Endothelial cell (in vitro differentiated cells): ENCODE measurements at regions not wholly inside any gene's neighbourhood (a gene's known extent, or its start where the extent isn't known, plus 50 kb on each side); places are given as distances from the start of the nearest gene placed in this dataset.

Experiments
- DNase-seq: peaks from one replicate; pipeline ENCODE4 v3.0.0; 2021; ENCODE audit warnings: low spot score
- H3K27ac Mint-ChIP-seq: one replicate; pipeline ENCODE4 v1.8.0; 2021; ENCODE audit warnings: mixed read lengths, inconsistent platforms; ENCODE audit not compliant: unreplicated experiment
- H3K27me3 Mint-ChIP-seq: one replicate; pipeline ENCODE4 v1.8.0; 2021; ENCODE audit warnings: mild to moderate bottlenecking, moderate library complexity, mixed read lengths, inconsistent platforms; ENCODE audit not compliant: unreplicated experiment
- H3K36me3 Mint-ChIP-seq: one replicate; pipeline ENCODE4 v1.8.0; 2021; ENCODE audit warnings: mild to moderate bottlenecking, low read depth, mixed read lengths, inconsistent platforms; ENCODE audit not compliant: unreplicated experiment
- H3K4me1 Mint-ChIP-seq: one replicate; pipeline ENCODE4 v1.8.0; 2021; ENCODE audit warnings: mild to moderate bottlenecking, mixed read lengths, inconsistent platforms; ENCODE audit not compliant: unreplicated experiment
- H3K4me3 Mint-ChIP-seq: one replicate; pipeline ENCODE4 v1.8.0; 2021; ENCODE audit warnings: mild to moderate bottlenecking, mixed read lengths, inconsistent platforms; ENCODE audit not compliant: unreplicated experiment
- H3K9me3 Mint-ChIP-seq: one replicate; pipeline ENCODE4 v1.8.0; 2021; ENCODE audit warnings: mixed read lengths, inconsistent platforms; ENCODE audit not compliant: unreplicated experiment
- CTCF ChIP-seq: fragments of 200-600 bp; sonication (generic); IDR thresholded peaks from one replicate; pipeline ENCODE4 v1.5.0; 2021; ENCODE audit warnings: antibody characterized with exemption; ENCODE audit not compliant: unreplicated experiment

- Mint-ChIP-seq H3K4me1 (no peaks in the 10 kb centered on the region), H3K36me3 (no peaks in the 10 kb centered on the region), H3K9me3 (no peaks in the 10 kb centered on the region), H3K27me3 (peaks cover 7% of the 10 kb centered on the region), H3K4me3 (no peak overlapping the region), H3K27ac (no peak overlapping the region)
- DNase-seq: no peak
- no peak for TF ChIP-seq CTCF
Observed at GRCh38 chr2:23058435-23058834, 326.5 kb upstream of the KLHL29 start.

DNA sequence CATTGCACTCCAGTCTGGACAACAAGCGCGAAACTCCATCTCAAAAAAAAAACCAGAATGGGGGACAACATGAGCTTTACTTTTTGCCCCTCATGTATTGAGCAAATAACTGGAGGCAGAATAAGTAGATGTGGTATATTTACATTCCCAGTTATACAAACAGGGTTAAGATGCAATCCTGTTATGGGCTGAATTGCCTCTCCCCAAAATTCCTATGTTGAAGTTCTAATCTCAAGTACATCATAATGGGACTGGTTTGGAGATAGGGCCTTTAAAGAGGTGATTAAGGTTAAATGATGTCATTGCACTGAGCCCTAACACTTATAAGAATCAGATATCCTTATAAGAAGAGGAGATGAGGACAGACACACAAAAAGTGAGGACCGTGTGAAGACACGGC lies 319.8 kb upstream of the KLHL29 start:
- peaks cover 7% of the 10 kb centered on the region for H3K27me3 Mint-ChIP-seq
- no peaks in the 10 kb centered on the region for H3K9me3 Mint-ChIP-seq
- no peak overlapping the region for H3K4me3 Mint-ChIP-seq
- H3K4me1 Mint-ChIP-seq: peaks cover 2% of the 10 kb centered on the region
- H3K36me3 Mint-ChIP-seq: no peaks in the 10 kb centered on the region
- DNase-seq: no peak
- TF ChIP-seq CTCF: no peak
- H3K27ac Mint-ChIP-seq: no peak overlapping the region

DNA sequence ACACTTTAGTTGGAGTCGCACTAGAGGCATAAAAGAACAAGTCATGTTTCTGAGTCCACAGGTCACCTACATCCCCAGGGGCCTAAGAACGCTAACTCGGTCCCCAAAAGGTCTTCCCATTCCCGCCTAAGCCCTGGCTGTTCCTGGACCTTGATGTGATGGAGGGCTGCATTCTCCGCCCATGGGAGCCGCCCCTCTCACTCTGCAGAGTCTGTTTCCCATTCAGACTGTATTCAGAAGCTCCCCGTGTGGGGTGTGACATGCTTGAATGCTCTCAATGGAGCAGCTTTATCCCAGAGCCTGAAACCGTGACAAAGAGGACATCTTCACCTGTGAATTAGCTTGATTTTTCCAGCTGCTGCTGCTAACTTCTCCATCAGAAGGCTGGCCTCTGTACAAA lies 319.0 kb upstream of the KLHL29 start:
- Mint-ChIP-seq H3K27ac (no peak overlapping the region), H3K9me3 (no peaks in the 10 kb centered on the region), H3K4me1 (peaks cover 6% of the 10 kb centered on the region), H3K36me3 (no peaks in the 10 kb centered on the region), H3K27me3 (peaks cover 7% of the 10 kb centered on the region), H3K4me3 (no peak overlapping the region)
- TF ChIP-seq CTCF: no peak
- DNase-seq: no peak

- no peak for TF ChIP-seq CTCF
- no peaks in the 10 kb centered on the region for H3K36me3 Mint-ChIP-seq
Observed at GRCh38 chr2:23066686-23067085, 318.3 kb upstream of the KLHL29 start.

DNA sequence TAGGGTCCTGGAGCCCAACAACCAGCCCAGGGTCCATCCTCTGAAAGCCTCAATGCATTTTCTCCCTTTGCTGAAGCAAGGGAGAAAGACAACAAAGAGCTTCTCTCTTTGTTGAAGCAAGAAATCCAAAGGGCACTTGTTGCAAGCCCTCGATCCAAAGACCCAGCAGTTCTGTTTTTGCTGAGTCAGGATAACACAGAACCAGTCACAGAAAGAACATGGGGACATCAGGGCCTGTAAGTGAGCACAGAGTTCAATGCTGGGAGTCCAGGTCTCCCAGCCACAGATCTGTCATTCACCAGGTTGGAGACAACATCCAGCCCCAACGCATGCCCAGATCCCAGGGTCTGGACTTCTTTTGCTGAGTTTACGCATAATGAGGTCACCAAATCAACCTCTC lies 315.8 kb upstream of the KLHL29 start:
- TF ChIP-seq CTCF: no peak
- H3K9me3 Mint-ChIP-seq: no peaks in the 10 kb centered on the region
- no peak for DNase-seq
- H3K36me3 Mint-ChIP-seq: no peaks in the 10 kb centered on the region
- H3K4me3 Mint-ChIP-seq: no peak overlapping the region
- peaks cover 6% of the 10 kb centered on the region for H3K4me1 Mint-ChIP-seq
- H3K27me3 Mint-ChIP-seq: peaks cover 2% of the 10 kb centered on the region
- no peak overlapping the region for H3K27ac Mint-ChIP-seq

More at GRCh38 chr2:23066686-23067085, 318.3 kb upstream of the KLHL29 start:
- Mint-ChIP-seq H3K9me3 (no peaks in the 10 kb centered on the region), H3K4me3 (no peak overlapping the region), H3K4me1 (peaks cover 6% of the 10 kb centered on the region), H3K27ac (no peak overlapping the region), H3K27me3 (peaks cover 3% of the 10 kb centered on the region)
- no peak for DNase-seq
